ENCODE measurements at regions not wholly inside any gene's neighbourhood (a gene's known extent, or its start where the extent isn't known, plus 50 kb on each side); places are given as distances from the start of the nearest gene placed in this dataset.
"Not testable (repeated sequence)": the region's sequence is repeated elsewhere in the genome, so short reads cannot be mapped to it uniquely, and the experiment has no call there.

DNA sequence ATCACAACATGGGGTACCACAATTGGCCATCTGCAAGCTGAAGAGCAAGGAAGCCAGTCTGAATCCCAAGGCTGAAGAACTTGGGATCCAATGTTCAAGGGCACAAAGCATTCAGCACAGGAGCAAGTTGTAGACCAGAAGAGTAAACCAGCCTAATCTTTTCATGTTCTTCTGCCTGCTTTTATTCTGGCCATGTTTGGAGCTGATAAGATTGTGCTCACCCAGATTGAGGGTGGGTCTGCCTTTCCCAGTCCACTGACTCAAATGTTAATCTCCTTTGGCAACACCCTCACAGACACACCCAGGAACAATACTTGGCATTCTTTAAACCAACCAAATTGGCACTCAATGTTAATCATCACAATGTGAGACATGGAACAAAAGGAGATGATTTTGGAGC is 63.2 kb downstream of the ATXN7L3B start:
- TF ChIP-seq, protein P1, sequence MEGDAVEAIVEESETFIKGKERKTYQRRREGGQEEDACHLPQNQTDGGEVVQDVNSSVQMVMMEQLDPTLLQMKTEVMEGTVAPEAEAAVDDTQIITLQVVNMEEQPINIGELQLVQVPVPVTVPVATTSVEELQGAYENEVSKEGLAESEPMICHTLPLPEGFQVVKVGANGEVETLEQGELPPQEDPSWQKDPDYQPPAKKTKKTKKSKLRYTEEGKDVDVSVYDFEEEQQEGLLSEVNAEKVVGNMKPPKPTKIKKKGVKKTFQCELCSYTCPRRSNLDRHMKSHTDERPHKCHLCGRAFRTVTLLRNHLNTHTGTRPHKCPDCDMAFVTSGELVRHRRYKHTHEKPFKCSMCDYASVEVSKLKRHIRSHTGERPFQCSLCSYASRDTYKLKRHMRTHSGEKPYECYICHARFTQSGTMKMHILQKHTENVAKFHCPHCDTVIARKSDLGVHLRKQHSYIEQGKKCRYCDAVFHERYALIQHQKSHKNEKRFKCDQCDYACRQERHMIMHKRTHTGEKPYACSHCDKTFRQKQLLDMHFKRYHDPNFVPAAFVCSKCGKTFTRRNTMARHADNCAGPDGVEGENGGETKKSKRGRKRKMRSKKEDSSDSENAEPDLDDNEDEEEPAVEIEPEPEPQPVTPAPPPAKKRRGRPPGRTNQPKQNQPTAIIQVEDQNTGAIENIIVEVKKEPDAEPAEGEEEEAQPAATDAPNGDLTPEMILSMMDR (conservative IDR thresholded peaks at IDR 0.05 in 1 of 2, IDR thresholded peaks at IDR 0.05 in 1 of 2; ENCODE audit: low read depth in 1 of 2, low read length in 2 of 2): not testable (repeated sequence)
- not testable (repeated sequence) for TF ChIP-seq EZH2 (IDR thresholded peaks at IDR 0.05; ENCODE audit: low read length, missing control alignments)
